GM18519 (cell line): ENCODE measurements at regions not wholly inside any gene's neighbourhood (a gene's known extent, or its start where the extent isn't known, plus 50 kb on each side); places are given as distances from the start of the nearest gene placed in this dataset.
"Not testable (repeated sequence)": the region's sequence is repeated elsewhere in the genome, so short reads cannot be mapped to it uniquely, and the experiment has no call there.

Experiments used
- ATAC-seq: cut with Tn5 transposase; IDR thresholded peaks from one replicate; pipeline ENCODE4 v1.9.1; 2021; ENCODE audit warnings: mild to moderate bottlenecking, moderate library complexity; ENCODE audit not compliant: unreplicated experiment, low FRiP score

- no peak for ATAC-seq
These were observed 223.8 kb upstream of the SMLR1 start for GRCh38 chr6:130603391-130603790.

GRCh38 chr6:130604841-130605399, 222.3 kb upstream of the SMLR1 start:
- ATAC-seq: no peak

- ATAC-seq: no peak
These were observed 216.9 kb upstream of the SMLR1 start for GRCh38 chr6:130610303-130610702.

GRCh38 chr6:130611366-130611765, 215.8 kb upstream of the SMLR1 start:
- no peak for ATAC-seq

- no peak for ATAC-seq
These were observed 214.0 kb upstream of the SMLR1 start for GRCh38 chr6:130613176-130613575.

- no peak for ATAC-seq
These were observed 211.4 kb upstream of the SMLR1 start for GRCh38 chr6:130615816-130616215.

- no peak for ATAC-seq
These were observed 209.5 kb upstream of the SMLR1 start for GRCh38 chr6:130617658-130618057.

GRCh38 chr6:130618806-130619205, 208.4 kb upstream of the SMLR1 start:
- ATAC-seq: not testable (repeated sequence)

GRCh38 chr6:130620338-130620781, 206.8 kb upstream of the SMLR1 start:
- no peak for ATAC-seq

GRCh38 chr6:130622142-130622541, 205.1 kb upstream of the SMLR1 start:
- ATAC-seq: peak; percentile 35

- no peak for ATAC-seq
These were observed 203.2 kb upstream of the SMLR1 start for GRCh38 chr6:130624046-130624445.

- peak; percentile 83 for ATAC-seq
These were observed 201.2 kb upstream of the SMLR1 start for GRCh38 chr6:130625825-130626527.

GRCh38 chr6:130628862-130629261, 198.3 kb upstream of the SMLR1 start:
- ATAC-seq: no peak

- no peak for ATAC-seq
These were observed 197.6 kb upstream of the SMLR1 start for GRCh38 chr6:130629640-130630039.

- ATAC-seq: no peak
These were observed 194.9 kb upstream of the SMLR1 start for GRCh38 chr6:130632277-130632676.

- ATAC-seq: no peak
These were observed 194.3 kb upstream of the SMLR1 start for GRCh38 chr6:130632897-130633296.

- ATAC-seq: no peak
These were observed 183.8 kb upstream of the SMLR1 start for GRCh38 chr6:130643361-130643760.

GRCh38 chr6:130644175-130644574, 183.0 kb upstream of the SMLR1 start:
- ATAC-seq: no peak

- ATAC-seq: not testable (repeated sequence)
These were observed 182.4 kb upstream of the SMLR1 start for GRCh38 chr6:130644769-130645168.

GRCh38 chr6:130647246-130647645, 180.0 kb upstream of the SMLR1 start:
- ATAC-seq: no peak

GRCh38 chr6:130655586-130655985, 171.6 kb upstream of the SMLR1 start:
- ATAC-seq: no peak

- no peak for ATAC-seq
These were observed 166.1 kb upstream of the SMLR1 start for GRCh38 chr6:130661077-130661476.
